NCI-H82 treated with DMSO at 0.1 percent for 48 hours (cell line): ENCODE measurements at regions not wholly inside any gene's neighbourhood (a gene's known extent, or its start where the extent isn't known, plus 50 kb on each side); places are given as distances from the start of the nearest gene placed in this dataset.

ENCODE experiments used
- DNase-seq: peaks from one replicate; lab custom pipeline; 2025; ENCODE audit not compliant: unreplicated experiment; lab: John Stamatoyannopoulos, UW

DNA sequence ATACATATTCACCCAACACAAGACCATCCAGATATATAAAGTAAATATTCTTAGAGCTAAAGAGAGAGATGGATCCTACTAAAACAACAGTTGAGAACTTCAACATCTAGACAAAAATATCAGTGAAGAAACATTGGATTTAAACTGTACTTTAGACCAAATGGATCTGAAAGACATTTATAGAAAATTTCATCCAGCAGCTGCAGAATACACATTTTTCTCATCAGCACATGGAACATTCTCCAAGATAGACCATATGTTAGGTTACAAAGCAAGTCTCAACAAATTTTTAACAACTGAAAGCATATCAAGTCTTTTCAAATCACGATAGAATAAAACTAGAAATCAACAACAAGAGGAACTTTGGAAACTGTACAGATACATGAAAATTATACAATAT lies 369.0 kb upstream of the CCDC54 start:
- no peak for DNase-seq

DNA sequence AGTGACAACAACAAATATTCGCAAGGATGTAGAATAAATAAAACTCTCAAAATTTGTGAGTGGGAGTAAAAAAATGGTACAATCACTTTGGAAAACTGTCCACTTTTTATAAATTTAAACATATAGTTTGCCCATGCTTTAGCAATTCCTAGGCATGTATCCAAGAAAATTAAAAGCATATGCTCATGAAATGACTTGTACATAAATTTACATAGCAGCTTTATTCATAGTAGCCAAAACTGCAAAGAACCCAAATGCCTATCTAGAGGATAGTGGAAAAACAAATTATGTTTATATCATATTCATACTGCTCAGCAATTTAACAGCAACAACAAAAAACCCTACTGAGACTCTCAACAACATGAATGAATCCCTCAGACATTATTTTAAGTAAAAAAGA lies 363.6 kb upstream of the CCDC54 start:
- DNase-seq: no peak

DNA sequence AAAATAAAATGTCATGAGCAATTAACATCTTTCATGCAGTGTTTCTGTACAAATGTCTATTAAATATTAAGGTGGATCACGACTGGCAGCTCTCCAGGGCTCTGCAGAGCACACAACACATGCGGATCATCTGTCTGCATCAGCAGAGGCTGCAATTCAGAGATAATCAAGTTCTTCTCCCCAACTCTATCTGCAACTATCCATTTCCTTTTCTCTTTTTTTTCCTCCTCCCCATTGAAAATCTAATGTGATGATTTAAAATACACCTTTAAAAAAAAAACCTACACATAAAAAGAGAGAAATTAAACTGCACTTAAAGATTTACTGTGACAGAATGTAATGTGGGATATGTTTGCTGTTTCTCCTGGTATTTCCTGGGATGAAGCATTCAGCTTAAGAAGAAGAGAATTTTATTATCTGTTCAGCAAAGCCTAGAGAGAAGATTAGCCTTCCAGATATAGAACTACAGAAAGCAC lies 352.6 kb upstream of the CCDC54 start:
- DNase-seq: no peak

DNA sequence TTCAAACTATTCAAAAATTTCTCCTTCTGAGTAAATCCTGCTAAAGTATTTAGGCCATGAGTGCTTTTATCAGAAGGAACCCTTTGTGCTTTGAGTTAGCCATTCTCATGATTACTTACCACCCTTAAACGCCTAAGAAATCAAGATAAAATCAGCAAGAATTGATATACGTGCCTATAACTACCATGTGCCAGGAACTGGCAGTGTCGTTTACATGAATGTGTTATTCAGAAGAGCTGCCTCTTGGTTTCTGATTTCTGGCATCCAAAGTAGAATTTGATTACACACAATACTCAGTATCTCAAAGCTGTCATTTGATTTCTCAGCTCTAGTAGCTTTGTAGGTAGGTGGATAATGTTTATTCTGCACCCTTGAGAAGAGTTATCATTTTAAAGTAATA lies 351.3 kb upstream of the CCDC54 start:
- DNase-seq: no peak

- DNase-seq: no peak
These were observed 349.2 kb upstream of the CCDC54 start for GRCh38 chr3:107028086-107028485.

- DNase-seq: no peak
These were observed 348.6 kb upstream of the CCDC54 start for GRCh38 chr3:107028626-107029025.

DNA sequence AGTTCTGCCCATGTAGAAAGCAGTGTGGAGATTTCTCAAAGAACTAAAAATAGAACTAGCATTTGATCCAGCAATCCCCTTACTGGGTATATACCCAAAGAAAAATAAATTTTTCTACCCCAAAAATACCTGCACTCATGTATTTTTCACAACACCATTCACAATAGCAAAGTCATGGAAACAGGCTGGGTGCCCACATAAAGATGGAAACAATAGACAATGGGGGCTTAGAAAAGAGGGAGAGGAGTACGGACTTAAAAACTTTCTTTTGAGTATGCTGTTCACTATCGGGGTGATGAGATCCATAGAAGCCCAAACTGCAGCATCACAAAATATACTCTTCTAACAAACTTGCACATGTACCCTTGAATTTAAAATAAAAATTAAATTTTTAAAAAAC lies 345.1 kb upstream of the CCDC54 start:
- DNase-seq: no peak

DNA sequence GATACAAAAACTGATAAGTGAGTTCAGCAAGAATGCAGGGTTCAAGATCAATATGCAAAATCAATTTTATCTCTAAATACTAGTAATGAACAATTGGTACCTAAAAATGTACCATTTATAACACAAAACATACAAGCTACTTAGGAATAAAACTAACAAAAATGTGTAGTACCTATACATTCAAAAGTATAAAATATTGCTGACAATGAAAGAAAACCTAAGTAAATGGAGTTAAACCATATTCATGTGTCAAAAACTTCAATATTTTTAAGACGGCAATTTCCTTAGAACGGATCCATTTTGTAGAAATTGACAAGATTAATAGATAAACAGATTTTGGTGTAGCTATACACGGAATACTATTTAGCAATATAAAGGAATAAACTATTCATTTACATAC lies 343.1 kb upstream of the CCDC54 start:
- no peak for DNase-seq

- no peak for DNase-seq
These were observed 342.1 kb upstream of the CCDC54 start for GRCh38 chr3:107035176-107035575.

- no peak for DNase-seq
These were observed 332.6 kb upstream of the CCDC54 start for GRCh38 chr3:107044677-107045076.

DNA sequence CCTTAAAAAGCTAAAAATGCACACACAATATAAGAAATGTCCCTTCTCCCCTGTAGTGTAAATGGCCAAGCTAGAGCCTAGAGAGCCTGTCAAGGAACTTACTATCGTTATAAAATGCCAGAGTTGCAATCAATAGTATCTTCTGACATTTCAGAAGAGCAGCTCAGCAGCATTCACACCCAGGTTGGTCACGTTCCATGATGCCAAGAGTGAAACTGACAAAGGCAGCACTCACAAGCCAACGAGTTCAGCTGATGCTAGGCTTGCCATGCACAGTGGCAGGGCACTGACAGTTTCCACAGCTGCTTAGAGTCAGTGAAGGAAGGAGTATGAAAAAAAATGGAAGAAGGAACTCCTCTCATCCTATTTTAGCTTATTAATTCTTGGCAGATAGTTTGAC lies 331.4 kb upstream of the CCDC54 start:
- no peak for DNase-seq

DNA sequence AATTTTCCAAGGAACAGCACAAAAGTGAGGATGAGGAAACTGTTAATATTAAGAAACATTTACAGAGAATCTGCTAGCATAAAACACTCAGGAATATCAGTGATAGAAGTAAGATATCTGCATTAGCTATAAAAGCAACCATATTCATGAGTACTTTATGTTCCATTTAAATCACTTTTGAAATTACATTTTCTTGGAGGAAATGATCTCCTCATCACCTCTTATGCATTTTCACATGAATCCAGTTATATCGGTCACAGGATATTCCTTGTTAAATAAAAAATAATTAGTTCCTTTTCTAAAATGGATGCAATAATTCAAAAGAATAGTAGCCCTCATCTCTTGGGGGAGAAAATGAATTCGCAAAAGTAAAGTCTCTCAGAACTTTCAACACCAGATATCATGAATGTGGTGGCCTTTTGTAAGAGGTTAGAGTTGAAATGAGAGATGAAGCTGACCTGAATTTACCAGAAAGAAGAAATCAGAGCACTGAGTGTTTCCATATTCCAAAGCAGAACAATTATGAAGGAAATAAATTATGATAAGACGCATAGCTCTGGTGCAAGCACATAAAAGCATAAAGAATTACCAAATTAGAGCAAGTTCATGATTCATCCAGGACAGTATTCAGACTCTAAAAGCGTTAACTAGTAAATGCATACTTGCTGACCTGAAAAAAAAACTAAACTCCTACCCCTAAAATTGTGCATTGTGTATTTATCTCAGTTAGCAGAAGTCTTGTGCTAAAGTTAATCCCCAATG lies 321.9 kb upstream of the CCDC54 start:
- no peak for DNase-seq

DNA sequence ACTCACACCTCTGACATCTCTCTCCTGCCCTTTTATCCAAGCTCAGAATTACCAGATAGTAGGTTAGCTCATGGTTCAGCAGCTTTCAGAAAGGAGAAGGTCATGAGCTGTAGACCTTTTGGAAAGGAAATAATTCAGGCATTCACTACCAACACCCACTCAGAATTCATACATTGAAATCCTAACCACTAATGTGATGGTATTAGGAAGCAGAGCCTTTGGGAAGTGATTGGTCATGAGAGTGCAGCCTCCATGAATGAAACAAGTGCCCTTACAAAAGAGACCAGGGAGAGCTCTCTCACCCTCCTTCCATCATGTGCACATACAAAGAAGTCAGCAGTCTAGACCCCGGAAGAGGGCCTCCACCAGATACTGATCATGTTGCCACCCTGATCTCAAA lies 315.8 kb upstream of the CCDC54 start:
- DNase-seq: no peak

GRCh38 chr3:107062310-107062709 lies 314.9 kb upstream of the CCDC54 start:
- DNase-seq: no peak

DNA sequence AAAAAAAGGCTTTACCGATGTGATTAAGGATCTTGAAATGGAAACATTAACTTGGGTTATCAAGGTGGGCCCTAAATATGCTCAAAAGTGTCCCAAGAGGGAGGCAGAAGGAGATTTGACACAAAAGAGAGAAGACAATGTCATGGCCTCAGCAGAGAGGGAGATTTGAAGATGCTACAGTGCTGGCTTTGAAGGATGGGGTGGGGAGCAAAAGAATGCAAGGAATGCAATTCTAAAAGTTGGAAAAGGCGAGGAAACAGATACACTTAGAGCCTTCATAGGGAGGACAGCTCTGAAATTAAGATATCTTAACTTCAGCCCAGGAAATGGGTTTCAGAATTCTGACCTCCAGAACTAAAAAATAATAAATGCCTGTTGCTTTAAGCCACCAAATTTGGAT lies 314.5 kb upstream of the CCDC54 start:
- DNase-seq: no peak

GRCh38 chr3:107063351-107063750 lies 313.9 kb upstream of the CCDC54 start:
- DNase-seq: no peak

DNA sequence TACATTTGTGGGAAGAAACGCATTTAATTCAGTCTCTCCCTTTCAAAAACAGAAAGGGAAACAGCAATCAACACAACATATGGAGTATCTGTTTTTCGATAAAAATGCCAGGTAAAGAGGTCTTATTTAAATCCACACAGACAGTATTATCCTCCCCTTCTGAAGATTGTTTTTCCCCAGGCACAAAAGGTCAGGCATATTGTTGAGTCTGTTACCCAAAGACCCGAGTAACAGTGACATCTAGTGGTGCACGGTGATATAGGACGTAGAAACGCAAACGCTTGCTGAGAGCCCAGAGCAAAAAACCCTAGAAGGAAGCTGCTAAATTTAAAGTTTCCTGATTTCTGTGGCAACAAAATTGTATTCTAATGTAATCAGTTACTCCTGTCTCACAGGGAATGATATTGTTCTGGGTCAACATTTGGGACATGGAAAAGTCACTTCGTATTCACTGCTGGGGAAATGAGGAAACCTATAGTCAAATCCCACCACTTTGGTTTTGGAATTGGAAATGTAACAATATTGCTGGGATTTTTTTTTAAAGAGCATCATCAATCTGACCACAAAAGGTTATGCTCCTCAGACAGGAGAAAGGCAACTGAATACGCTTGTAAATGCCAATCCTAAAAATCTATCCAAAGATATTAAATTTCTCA lies 312.7 kb upstream of the CCDC54 start:
- DNase-seq: peak; percentile 87

GRCh38 chr3:107065094-107065861 lies 312.0 kb upstream of the CCDC54 start:
- DNase-seq: no peak

DNA sequence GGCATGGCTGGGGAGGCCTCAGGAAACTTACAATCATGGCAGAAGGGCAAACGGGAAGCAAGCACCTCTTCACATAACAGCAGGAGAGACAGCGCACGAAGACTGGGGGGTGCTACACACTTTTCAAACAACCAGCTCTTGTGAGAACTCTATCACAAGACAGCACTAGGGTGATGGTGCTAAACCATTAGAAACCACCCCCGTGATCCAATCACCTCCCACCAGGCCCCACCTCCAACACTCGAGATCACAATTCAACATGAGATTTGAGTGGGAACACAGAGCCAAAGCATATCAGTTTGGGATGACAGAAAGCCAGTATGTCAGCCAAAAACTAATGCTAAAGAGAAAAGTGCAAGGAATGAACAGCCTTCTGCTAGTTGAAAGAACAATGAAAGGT lies 309.8 kb upstream of the CCDC54 start:
- DNase-seq: no peak

DNA sequence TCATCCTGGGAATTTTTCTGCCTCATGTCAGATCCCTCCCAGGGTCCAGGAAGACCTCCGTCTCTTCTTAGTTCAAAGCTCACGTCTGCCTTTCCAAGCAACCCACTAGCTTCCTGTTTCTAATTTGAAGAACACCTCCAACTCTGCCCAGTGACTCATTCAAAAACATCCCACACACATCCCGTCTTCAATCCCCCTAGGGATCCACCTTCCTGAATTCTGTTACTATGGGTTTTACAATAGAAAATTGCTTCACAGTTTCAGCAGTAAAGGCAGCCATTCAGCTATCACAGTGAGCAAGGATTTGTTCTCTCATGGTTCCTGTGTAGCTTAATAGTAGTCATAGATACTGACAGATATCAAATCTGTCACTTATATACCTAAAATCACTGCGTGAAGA lies 308.3 kb upstream of the CCDC54 start:
- no peak for DNase-seq

DNA sequence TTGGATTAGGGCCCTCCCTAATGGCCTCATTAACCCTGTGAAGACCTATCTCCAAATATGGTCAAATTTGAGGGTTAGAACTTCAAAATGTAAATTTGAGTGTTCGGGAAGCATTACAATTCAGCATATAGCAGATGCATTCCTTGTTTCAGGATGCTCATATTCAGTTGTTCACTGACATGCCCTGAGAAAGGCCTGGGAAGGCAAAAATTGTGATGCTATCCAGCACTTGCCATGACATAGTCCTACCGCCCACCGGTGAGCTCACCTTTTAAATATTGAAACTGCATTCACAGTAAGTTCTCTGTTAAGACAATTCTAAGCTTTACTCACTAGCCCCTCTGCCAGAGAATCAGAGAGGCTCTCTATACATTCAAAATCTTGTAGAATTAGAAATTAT lies 300.3 kb upstream of the CCDC54 start:
- DNase-seq: no peak

GRCh38 chr3:107077391-107077790 lies 299.8 kb upstream of the CCDC54 start:
- no peak for DNase-seq
